HG03432 (cell line): ENCODE measurements at regions not wholly inside any gene's neighbourhood (a gene's known extent, or its start where the extent isn't known, plus 50 kb on each side); places are given as distances from the start of the nearest gene placed in this dataset.

Experiments
- ATAC-seq: cut with Tn5 transposase; IDR thresholded peaks from one replicate; pipeline ENCODE4 v1.9.1; 2021; ENCODE audit warnings: mild to moderate bottlenecking, moderate library complexity; ENCODE audit not compliant: unreplicated experiment

DNA sequence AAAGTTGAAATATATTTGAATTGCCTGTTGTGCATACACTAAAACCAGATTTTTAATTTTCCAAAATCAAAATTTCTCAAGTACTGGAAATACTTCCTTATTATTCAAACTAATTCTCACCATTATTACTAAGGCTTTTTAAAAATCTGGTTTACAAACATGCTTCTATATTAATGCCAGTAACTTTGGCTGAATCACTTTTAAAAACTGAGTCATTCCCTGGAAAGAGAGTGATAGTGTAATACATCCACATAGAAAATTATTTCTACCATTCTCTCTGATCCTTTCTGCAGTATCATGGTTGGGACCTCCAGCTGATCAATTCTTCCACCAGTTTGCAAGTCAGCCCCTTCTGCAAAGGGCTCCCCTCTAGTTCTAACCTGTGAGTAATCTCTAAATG lies 165.3 kb upstream of the FAM241A start:
- ATAC-seq: no peak

DNA sequence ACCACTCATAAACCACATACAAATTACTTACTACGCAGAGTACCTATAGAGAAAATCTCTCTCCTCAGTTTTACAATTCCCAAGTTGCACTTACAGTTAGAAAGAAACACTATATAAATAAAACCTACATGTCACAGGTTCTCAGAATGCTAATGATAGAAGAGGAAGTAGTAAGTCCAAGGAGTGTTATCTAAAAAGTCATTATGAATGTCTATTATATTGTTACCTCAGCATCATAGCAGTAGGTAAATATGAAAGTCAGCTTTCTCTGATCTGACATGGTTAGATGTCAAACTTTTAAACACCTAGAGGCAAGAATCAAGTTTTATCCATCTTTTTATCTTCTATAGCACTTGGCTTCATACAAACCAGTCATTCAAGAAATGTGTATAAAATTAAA lies 163.2 kb upstream of the FAM241A start:
- no peak for ATAC-seq

DNA sequence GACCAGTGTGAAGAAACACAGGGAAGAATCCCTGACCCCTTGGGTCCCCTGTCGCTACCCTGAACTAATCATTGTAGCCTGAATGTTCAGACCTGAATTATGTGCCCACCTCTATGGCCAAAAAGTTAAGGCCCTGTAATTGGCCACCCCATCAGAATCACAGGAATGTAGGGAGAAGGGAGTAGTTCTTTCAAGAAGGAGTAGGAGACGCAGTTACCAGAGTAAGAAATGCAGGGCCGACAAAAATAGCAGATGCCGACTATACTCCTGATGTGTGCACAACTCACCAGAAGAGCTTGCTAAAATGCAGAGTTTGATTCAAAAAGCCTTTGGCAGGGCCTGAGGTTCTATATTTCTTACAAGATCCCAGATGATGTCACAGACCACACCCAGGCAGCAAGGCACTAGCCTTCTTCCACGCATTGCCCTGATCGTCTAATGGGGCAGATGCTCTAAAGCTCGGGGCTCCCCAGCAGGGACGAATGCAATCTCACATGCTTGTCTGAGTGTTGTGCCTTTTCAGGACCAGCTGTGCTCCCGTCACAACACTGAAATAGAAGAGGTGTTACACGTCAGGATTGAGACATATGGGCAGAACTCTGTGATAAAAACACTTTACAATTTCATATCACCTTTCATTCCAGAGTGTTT lies 161.0 kb upstream of the FAM241A start:
- no peak for ATAC-seq

DNA sequence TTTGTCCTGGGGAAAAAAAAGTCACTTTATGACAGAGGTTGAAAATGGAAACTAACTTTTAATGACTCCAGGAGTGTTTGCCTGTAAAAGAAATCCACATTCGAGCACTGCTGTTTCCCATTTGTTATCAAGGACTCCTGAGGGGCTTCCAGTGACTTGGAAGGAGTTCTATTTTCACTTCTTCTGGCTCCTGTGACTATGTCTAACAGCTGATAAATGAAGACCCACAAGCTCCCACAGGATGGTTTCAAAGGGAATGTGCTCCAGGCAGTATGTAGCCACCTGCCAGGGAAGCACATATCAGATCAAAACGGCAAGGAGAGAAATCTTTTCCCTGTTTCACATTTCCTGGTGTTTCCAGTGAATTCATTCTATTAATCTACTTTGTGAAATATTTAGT lies 159.8 kb upstream of the FAM241A start:
- no peak for ATAC-seq

- ATAC-seq: no peak
Measured at GRCh38 chr4:111986095-111986494, 159.2 kb upstream of the FAM241A start.

- no peak for ATAC-seq
Measured at GRCh38 chr4:111988514-111988913, 156.7 kb upstream of the FAM241A start.

GRCh38 chr4:111989817-111990216 lies 155.4 kb upstream of the FAM241A start:
- no peak for ATAC-seq

- ATAC-seq: peak; percentile 95
Measured at GRCh38 chr4:111991163-111991562, 154.1 kb upstream of the FAM241A start.

GRCh38 chr4:111991797-111992196 lies 153.5 kb upstream of the FAM241A start:
- peak; percentile 42 for ATAC-seq

DNA sequence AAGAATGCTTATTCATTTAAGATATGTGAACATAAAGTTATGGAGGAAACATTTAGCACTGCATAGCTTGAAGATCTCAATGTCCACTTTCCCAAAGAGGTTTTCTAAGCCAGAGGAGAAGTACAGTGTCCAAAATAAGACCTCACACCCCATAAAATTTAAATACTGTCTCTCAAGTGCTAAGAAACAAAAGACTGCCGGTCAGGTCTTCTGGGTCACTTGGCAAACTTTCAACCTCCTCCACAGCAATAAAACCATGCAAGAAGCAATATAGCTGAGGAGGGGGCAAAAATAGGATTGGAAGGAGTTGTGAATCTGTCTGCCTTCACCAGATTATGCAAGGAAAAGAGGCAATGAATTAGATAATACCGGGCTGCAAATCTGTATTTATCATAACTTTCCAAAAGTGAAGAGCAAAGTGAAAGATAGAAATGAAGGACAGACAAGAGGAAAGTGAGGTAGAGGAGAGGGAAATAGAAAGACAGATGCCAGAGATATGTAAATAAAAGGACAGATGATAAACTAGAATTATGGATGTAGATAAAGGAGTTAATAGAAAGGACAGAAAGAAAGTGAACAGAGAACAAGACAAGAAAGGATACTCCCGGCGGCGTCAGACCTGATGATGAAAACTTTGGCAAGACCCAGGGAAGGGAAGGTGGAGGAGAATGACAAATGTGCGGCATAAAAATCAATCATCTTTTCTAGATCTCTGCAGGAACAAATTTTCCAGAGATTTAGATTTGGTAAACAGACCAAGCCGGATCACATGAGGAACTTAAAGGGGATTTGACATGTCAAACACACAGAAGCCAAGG lies 152.7 kb upstream of the FAM241A start:
- no peak for ATAC-seq

DNA sequence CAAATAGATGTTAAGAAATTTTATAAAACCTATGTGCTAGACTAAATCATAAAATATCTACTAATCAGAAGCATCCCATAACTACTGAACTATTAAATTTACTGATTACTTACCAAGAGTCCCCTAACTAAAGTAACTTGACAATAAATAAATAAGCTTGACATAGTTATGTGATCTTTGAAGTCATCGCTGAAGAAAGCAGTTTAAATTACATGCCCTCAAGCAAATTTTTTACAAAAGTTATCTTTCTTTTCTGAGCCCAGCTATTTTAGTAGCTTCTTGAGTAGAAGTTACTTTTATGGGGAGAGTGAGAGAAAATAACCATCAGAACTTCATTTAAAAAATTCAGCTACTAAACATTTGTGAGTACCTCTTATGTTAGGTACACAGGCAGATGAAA lies 150.9 kb upstream of the FAM241A start:
- no peak for ATAC-seq

GRCh38 chr4:111997785-111998184 lies 147.5 kb upstream of the FAM241A start:
- no peak for ATAC-seq

DNA sequence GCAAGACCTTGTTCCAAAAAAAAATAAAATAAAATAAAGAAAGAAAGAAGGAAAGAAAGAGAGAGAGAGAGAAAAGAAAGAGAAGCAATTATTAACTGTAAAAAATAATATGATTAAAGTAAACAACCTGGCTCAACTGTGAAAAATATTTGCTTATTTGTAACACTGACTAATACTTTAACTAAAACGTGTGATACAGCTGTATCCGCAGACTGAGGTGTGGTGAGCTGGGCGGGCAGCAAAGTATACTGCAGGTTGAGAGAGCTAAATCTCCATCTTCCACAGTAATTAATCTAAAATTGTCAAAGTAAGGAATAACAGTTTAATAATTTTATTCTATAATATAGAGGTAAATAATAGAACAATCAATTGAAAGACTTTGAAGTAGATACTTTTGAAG lies 145.5 kb upstream of the FAM241A start:
- ATAC-seq: no peak

DNA sequence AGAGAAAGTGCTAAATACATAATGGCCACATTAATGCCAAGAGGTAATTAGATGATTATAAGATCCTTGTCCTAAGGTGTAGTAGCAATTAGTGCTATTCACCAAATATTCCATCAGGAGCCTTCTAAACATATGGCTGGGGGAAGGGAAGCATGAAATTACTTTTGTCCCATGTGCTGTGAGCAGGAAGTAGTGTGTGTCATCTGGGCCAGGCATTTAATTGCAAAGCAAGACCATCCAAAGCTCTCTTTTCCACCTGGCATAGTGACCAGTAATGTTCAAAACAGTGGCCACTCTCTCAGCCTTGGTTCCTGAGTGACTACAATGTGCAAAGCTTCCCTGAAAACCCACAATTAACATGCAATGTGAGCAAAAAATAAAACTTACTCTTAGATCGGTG lies 144.2 kb upstream of the FAM241A start:
- ATAC-seq: no peak

GRCh38 chr4:112002248-112002661 lies 143.0 kb upstream of the FAM241A start:
- no peak for ATAC-seq

DNA sequence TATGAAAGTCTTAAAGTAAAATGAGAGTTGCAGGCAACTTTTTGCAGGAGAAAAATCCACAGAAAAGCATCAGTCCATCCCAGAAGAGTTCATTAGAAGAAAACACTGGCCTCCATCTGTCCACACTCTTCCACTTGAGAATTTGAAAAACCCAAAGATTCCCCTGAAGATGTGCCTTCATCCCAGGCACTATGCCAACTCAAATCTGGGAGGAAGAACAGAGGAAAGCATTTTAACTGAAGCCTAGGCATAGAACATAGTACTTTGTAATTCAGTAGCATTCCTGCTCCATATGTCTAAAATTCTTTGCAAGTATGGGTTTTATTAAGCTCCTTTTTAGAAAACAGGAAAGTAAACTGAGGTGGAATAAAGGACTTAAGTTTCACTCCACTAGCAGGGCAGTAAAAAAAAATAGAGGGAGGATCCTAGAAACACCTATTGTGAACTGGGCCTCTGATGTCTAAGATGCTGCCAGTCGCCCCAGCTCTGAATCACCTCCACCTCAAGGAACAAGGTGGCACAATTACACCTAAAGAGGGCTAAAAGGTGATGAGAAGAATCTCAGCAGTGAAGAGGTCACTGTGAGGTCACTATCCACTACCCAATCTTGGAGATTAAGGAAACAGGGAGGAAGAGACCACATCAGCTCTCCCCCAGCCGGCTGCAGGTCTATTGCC lies 141.9 kb upstream of the FAM241A start:
- no peak for ATAC-seq

- no peak for ATAC-seq
Measured at GRCh38 chr4:112005027-112005426, 140.2 kb upstream of the FAM241A start.

GRCh38 chr4:112007391-112007790 lies 137.9 kb upstream of the FAM241A start:
- ATAC-seq: no peak

GRCh38 chr4:112015960-112016359 lies 129.3 kb upstream of the FAM241A start:
- no peak for ATAC-seq

DNA sequence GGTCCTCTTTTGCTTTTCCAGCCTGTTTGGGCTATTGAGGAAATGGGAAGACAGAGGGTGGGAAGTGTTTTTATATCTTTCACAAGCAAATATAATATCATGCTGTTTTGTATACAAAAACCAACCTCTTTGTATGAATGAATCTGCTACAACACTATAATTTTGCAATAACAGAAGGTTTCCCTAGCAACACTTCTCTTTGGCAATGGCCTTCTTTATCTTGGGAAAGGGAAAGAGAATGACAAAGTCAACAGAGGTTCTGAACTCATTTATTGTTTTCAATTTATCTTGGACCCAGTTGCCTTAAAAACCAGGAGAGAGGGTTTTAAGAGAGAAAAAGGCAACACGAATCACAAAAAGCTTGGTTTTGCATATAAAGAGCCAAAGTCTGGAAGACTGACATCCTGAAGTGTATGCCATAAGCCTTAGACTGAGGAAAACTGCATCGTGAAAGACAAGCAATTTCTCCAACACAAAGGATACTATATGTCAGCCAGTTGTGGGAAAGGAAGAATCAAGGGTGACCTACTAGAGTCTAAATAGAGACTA lies 121.8 kb upstream of the FAM241A start:
- no peak for ATAC-seq

DNA sequence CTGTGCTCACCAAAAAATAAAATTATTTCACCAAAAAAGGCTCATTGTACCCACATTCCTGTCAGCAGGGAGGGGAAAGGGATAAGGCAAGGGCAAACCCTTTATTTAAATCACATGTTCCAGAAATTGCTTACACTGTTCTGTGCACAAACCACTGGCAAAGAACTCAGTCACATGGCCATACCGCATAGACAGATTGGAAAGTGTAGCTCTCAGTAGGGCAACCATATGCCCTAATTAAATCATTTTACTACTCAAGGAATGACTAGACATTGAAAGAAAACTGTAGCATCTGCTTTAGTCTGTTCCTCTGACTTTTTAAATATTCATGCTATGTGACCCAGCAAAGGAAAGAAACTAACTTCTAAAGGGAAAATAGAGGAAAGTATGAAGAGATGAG lies 119.2 kb upstream of the FAM241A start:
- no peak for ATAC-seq

DNA sequence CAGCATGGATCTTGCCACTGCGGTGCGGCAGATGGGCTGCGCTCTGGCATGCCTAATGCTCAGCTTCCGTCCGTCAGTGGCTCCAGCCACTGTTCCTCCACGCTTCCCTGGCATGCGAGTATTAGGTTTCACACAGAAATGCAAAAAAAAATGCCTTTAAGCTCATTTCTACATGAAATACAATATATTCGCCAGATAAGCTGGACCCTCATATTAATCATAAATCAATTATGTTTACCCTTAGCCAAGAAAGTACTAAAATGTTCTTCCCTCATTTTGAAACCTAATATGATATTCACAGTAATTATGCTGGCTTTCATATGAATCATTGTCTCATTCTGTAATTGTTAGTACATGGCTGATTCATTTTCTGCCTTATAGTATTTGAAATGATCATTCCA lies 115.5 kb upstream of the FAM241A start:
- no peak for ATAC-seq
